ENCODE measurements at regions not wholly inside any gene's neighbourhood (a gene's known extent, or its start where the extent isn't known, plus 50 kb on each side); places are given as distances from the start of the nearest gene placed in this dataset.

DNA sequence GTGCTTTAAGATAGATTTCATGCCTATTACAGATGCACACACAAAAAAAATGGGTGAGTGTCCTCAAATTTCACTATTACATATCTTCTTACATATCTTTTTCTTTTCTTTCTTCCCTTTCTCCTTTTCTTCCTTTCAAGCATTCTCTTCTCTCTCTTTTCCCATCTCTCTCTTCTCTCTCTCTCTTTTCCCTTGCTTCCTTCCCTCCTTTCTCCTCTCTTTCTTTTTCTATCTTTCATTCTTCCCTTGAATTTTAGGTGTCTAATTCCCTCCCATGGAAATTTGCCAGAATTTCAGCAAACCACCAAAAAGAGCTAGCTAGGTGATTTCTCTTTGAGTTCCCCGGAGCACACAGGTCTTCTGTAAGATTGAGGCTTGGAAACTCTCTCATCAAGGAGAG, 395.3 kb upstream of the RUNX1 start:
- no peak for TF ChIP-seq ZBTB7A (IDR thresholded peaks at IDR 0.05; ENCODE audit: low read depth)
- TF ChIP-seq CREB1 (IDR thresholded peaks at IDR 0.05; ENCODE audit: low read depth): no peak
- no peak for TF ChIP-seq CEBPB (IDR thresholded peaks at IDR 0.05)
- TF ChIP-seq RAD21 (IDR thresholded peaks at IDR 0.05; ENCODE audit: low read depth): no peak
- TF ChIP-seq YY1 (IDR thresholded peaks at IDR 0.05; ENCODE audit: low read depth): no peak
- TF ChIP-seq, protein P1, sequence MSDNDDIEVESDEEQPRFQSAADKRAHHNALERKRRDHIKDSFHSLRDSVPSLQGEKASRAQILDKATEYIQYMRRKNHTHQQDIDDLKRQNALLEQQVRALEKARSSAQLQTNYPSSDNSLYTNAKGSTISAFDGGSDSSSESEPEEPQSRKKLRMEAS (IDR thresholded peaks at IDR 0.05): no peak
- TF ChIP-seq, protein P2, sequence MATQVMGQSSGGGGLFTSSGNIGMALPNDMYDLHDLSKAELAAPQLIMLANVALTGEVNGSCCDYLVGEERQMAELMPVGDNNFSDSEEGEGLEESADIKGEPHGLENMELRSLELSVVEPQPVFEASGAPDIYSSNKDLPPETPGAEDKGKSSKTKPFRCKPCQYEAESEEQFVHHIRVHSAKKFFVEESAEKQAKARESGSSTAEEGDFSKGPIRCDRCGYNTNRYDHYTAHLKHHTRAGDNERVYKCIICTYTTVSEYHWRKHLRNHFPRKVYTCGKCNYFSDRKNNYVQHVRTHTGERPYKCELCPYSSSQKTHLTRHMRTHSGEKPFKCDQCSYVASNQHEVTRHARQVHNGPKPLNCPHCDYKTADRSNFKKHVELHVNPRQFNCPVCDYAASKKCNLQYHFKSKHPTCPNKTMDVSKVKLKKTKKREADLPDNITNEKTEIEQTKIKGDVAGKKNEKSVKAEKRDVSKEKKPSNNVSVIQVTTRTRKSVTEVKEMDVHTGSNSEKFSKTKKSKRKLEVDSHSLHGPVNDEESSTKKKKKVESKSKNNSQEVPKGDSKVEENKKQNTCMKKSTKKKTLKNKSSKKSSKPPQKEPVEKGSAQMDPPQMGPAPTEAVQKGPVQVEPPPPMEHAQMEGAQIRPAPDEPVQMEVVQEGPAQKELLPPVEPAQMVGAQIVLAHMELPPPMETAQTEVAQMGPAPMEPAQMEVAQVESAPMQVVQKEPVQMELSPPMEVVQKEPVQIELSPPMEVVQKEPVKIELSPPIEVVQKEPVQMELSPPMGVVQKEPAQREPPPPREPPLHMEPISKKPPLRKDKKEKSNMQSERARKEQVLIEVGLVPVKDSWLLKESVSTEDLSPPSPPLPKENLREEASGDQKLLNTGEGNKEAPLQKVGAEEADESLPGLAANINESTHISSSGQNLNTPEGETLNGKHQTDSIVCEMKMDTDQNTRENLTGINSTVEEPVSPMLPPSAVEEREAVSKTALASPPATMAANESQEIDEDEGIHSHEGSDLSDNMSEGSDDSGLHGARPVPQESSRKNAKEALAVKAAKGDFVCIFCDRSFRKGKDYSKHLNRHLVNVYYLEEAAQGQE (IDR thresholded peaks at IDR 0.05; ENCODE audit: low read depth): no peak
- TF ChIP-seq, protein P3, sequence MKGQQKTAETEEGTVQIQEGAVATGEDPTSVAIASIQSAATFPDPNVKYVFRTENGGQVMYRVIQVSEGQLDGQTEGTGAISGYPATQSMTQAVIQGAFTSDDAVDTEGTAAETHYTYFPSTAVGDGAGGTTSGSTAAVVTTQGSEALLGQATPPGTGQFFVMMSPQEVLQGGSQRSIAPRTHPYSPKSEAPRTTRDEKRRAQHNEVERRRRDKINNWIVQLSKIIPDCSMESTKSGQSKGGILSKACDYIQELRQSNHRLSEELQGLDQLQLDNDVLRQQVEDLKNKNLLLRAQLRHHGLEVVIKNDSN (IDR thresholded peaks at IDR 0.05): no peak
- TF ChIP-seq TCF12 (IDR thresholded peaks at IDR 0.05; ENCODE audit: low read depth): no peak
- no peak for TF ChIP-seq TAF1 (IDR thresholded peaks at IDR 0.05; ENCODE audit: low read depth)

DNA sequence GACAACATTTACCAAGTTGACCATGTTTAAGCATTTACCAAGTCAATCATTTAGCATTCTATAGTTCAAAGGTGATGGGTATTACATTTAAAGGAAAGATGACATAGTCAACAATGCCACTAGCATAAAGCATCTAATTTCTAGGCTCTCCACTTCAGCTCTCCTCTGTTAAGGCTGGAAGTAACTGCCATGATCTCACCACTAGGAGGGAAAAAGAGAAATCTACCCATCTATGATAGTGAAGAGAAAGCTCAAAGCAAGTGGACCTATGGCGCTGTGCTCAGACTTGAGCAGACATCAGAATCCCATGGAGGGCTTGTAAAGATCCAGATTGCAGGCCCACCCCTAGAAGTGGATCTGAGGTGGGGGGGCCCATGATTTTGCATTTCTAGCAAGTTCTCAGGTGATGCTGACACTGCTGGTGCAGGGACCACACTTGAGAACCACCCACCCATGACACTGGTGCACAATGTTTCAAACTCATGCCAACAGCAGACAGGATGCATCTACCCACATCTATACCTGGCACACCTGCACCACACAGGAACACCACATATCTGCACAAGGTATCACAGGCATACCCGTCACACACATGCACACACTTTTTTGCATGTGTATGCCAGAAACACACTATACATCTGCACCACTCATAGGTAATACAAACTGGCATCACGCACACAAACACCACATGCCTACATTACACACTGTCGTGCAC, 392.9 kb upstream of the RUNX1 start:
- TF ChIP-seq EP300 (IDR thresholded peaks at IDR 0.05; ENCODE audit: borderline replicate concordance): no peak
- TF ChIP-seq CEBPB (IDR thresholded peaks at IDR 0.05): no peak
- TF ChIP-seq RAD21 (IDR thresholded peaks at IDR 0.05; ENCODE audit: low read depth): no peak
- TF ChIP-seq, protein P1 (IDR thresholded peaks at IDR 0.05): no peak
- no peak for TF ChIP-seq CREB1 (IDR thresholded peaks at IDR 0.05; ENCODE audit: low read depth)
- TF ChIP-seq FOXM1 (IDR thresholded peaks at IDR 0.05; ENCODE audit: borderline replicate concordance, low read depth): no peak
- TF ChIP-seq TEAD4 (IDR thresholded peaks at IDR 0.05): no peak
- TF ChIP-seq, protein P2 (IDR thresholded peaks at IDR 0.05; ENCODE audit: low read depth): no peak
- TF ChIP-seq, protein P3 (IDR thresholded peaks at IDR 0.05): no peak
- no peak for TF ChIP-seq NFIC (IDR thresholded peaks at IDR 0.05)
- no peak for TF ChIP-seq ZBTB7A (IDR thresholded peaks at IDR 0.05; ENCODE audit: low read depth)
- TF ChIP-seq TAF1 (IDR thresholded peaks at IDR 0.05; ENCODE audit: low read depth): no peak
- TF ChIP-seq EGR1 (IDR thresholded peaks at IDR 0.05): no peak

DNA sequence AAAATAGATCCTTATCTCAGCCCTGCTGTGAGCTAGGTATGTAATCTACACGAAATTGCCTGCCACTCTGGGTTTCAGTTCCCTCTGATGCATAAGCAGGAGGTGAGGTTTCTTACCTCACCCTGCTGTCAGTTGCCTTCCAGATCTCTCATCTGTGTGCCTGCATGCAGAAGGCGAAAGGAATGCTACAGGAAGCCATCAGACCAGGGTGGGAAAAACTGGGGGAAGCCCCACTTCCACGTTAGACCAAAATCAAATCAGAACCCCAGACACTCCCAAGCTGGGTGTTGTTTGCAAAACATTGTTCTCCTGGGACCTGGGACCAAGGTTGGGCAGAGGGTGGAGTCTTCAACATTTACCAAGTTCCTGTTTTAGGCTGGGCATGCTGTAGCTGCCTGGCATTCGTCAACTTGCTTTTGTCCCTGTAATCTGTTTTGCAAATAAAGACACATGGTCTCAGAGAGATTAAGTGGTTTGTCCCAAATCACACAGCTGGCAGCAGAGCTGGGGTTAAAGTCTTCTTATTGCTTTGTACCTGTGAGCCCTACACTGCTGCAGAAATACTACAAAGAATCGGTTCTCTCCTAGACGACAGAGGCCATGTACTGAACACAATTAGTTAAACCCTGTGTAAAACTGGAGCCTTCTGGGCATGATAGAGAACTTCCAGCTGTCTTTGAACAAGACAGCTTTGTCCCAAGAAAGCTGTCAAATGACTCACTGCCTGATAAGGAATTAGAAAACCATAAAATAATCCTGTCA, 389.7 kb upstream of the RUNX1 start:
- TF ChIP-seq TCF12 (IDR thresholded peaks at IDR 0.05; ENCODE audit: low read depth): no peak
- TF ChIP-seq, protein P1 (IDR thresholded peaks at IDR 0.05): no peak
- TF ChIP-seq, protein P3 (IDR thresholded peaks at IDR 0.05): no peak

DNA sequence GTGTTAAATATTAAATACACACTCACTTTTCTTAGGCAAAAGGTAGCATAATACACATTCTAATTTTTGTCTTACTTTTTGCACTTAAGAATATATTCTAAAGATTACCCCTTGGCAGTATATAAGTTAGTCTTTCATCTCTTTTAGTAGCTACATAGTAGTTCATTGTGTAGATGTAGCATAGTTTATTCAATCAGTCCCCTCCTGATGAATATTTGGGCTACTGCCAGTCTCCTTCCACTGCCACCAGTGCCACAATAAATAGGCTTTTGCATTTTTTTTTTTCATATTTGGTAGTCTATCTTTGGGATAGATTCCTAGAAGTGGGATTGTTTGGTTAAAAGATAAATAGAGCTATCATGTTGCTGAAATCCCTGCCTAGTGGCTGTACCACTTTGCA, 388.8 kb upstream of the RUNX1 start:
- TF ChIP-seq TEAD4 (IDR thresholded peaks at IDR 0.05) (no peak), NFIC (IDR thresholded peaks at IDR 0.05) (no peak), EP300 (IDR thresholded peaks at IDR 0.05; ENCODE audit: borderline replicate concordance) (no peak), TCF12 (IDR thresholded peaks at IDR 0.05; ENCODE audit: low read depth) (no peak), CREB1 (IDR thresholded peaks at IDR 0.05; ENCODE audit: low read depth) (no peak), FOXM1 (IDR thresholded peaks at IDR 0.05; ENCODE audit: borderline replicate concordance, low read depth) (no peak), CEBPB (IDR thresholded peaks at IDR 0.05) (no peak), RAD21 (IDR thresholded peaks at IDR 0.05; ENCODE audit: low read depth) (no peak), EGR1 (IDR thresholded peaks at IDR 0.05) (no peak), YY1 (IDR thresholded peaks at IDR 0.05; ENCODE audit: low read depth) (no peak), TAF1 (IDR thresholded peaks at IDR 0.05; ENCODE audit: low read depth) (no peak), ZBTB7A (IDR thresholded peaks at IDR 0.05; ENCODE audit: low read depth) (no peak)
- TF ChIP-seq, protein P1 (IDR thresholded peaks at IDR 0.05): no peak
- TF ChIP-seq, protein P2 (IDR thresholded peaks at IDR 0.05; ENCODE audit: low read depth): no peak
- TF ChIP-seq, protein P3 (IDR thresholded peaks at IDR 0.05): no peak

Measured in Ishikawa (cell line).